Astrocyte (in vitro differentiated cells and primary cell): ENCODE measurements at regions not wholly inside any gene's neighbourhood (a gene's known extent, or its start where the extent isn't known, plus 50 kb on each side); places are given as distances from the start of the nearest gene placed in this dataset.

Source experiments
- DNase-seq: peaks from one replicate; pipeline ENCODE4 v3.0.0-alpha.2; 2010; ENCODE audit warnings: low read depth
- FAIRE-seq: peaks from 2 replicates; lab custom pipeline; 2011; peaks lifted over from hg19 to GRCh38; lab: Jason Lieb, UNC
- H2AFZ ChIP-seq: 2 replicates; pipeline ENCODE4 v1.6.0; 2012; ENCODE audit warnings: low read depth, low read length, inconsistent platforms
- H3K27ac ChIP-seq: 2 replicates; pipeline ENCODE4 v1.5.1; 2011; ENCODE audit warnings: low read depth, low read length, inconsistent platforms
- H3K27me3 ChIP-seq: 2 replicates; pipeline ENCODE4 v1.6.0; 2011; ENCODE audit warnings: low read length, inconsistent platforms; ENCODE audit not compliant: insufficient read depth
- H3K36me3 ChIP-seq: 2 replicates; pipeline ENCODE4 v1.5.1; 2011; ENCODE audit warnings: low read length, inconsistent platforms; ENCODE audit not compliant: insufficient read depth
- H3K4me1 ChIP-seq: 2 replicates; pipeline ENCODE4 v1.5.1; 2011; ENCODE audit warnings: low read length, inconsistent platforms; ENCODE audit not compliant: insufficient read depth
- H3K4me2 ChIP-seq: 2 replicates; pipeline ENCODE4 v1.6.0; 2012; ENCODE audit warnings: low read length, inconsistent platforms
- H3K4me3 ChIP-seq: 2 replicates; pipeline ENCODE4 v1.5.1; 2011; ENCODE audit warnings: low read depth, mild to moderate bottlenecking, low read length, inconsistent platforms; ENCODE audit not compliant: insufficient read depth
- H3K79me2 ChIP-seq: 2 replicates; pipeline ENCODE4 v1.6.0; 2012; ENCODE audit warnings: mild to moderate bottlenecking, low read length, inconsistent platforms; ENCODE audit not compliant: insufficient read depth
- H3K9ac ChIP-seq: 2 replicates; pipeline ENCODE4 v1.6.0; 2012; ENCODE audit warnings: mild to moderate bottlenecking, low read length, inconsistent platforms
- H3K9me3 ChIP-seq: 2 replicates; pipeline ENCODE4 v1.5.1; 2012; ENCODE audit warnings: low read depth, mild to moderate bottlenecking, low read length, inconsistent platforms; ENCODE audit not compliant: insufficient read depth
- H4K20me1 ChIP-seq: 2 replicates; pipeline ENCODE4 v1.6.0; 2012; ENCODE audit warnings: low read length, inconsistent platforms; ENCODE audit not compliant: insufficient read depth
- H3K27ac Mint-ChIP-seq: one replicate; pipeline ENCODE4 v1.8.0; 2021; ENCODE audit warnings: mild to moderate bottlenecking, mixed read lengths; ENCODE audit not compliant: unreplicated experiment
- H3K27me3 Mint-ChIP-seq: one replicate; pipeline ENCODE4 v1.8.0; 2021; ENCODE audit warnings: low read depth, mixed read lengths; ENCODE audit not compliant: unreplicated experiment
- H3K36me3 Mint-ChIP-seq: one replicate; pipeline ENCODE4 v1.8.0; 2021; ENCODE audit warnings: low read depth, mixed read lengths; ENCODE audit not compliant: unreplicated experiment
- H3K4me1 Mint-ChIP-seq: one replicate; pipeline ENCODE4 v1.8.0; 2021; ENCODE audit warnings: low read depth, mixed read lengths; ENCODE audit not compliant: unreplicated experiment
- H3K4me3 Mint-ChIP-seq: one replicate; pipeline ENCODE4 v1.8.0; 2021; ENCODE audit warnings: mild to moderate bottlenecking, moderate library complexity, mixed read lengths; ENCODE audit not compliant: unreplicated experiment
- H3K9me3 Mint-ChIP-seq: one replicate; pipeline ENCODE4 v1.8.0; 2021; ENCODE audit warnings: mild to moderate bottlenecking, mixed read lengths; ENCODE audit not compliant: unreplicated experiment
- CTCF ChIP-seq: IDR thresholded peaks from 2 replicates; pipeline ENCODE4 v1.5.1; 2011; ENCODE audit warnings: low read depth, mild to moderate bottlenecking, inconsistent platforms, low read length, moderate library complexity; ENCODE audit not compliant: insufficient read depth
- EZH2 ChIP-seq: IDR thresholded peaks from 2 replicates; pipeline ENCODE4 v1.6.1; 2012; ENCODE audit warnings: mild to moderate bottlenecking, low read length, inconsistent platforms; ENCODE audit not compliant: insufficient read depth

- no peak overlapping the region for H3K4me3 ChIP-seq
- H4K20me1 ChIP-seq = no peaks in the 10 kb centered on the region
- Mint-ChIP-seq H3K27me3 (no peaks in the 10 kb centered on the region), H3K36me3 (no peaks in the 10 kb centered on the region), H3K4me1 (no peaks in the 10 kb centered on the region), H3K9me3 (peaks cover 2% of the 10 kb centered on the region), H3K4me3 (no peak overlapping the region), H3K27ac (no peak overlapping the region)
- TF ChIP-seq EZH2 = no peak
- TF ChIP-seq CTCF = no peak
- H3K4me2 ChIP-seq = no peak overlapping the region
- H3K9me3 ChIP-seq = no peaks in the 10 kb centered on the region
- no peak overlapping the region for H3K27ac ChIP-seq
- FAIRE-seq (no peak), DNase-seq (no peak)
- H3K36me3 ChIP-seq = no peaks in the 10 kb centered on the region
- H2AFZ ChIP-seq = no peak overlapping the region
- H3K27me3 ChIP-seq = no peaks in the 10 kb centered on the region
- H3K79me2 ChIP-seq = no peaks in the 10 kb centered on the region
- H3K9ac ChIP-seq = no peak overlapping the region
- no peaks in the 10 kb centered on the region for H3K4me1 ChIP-seq
Observed at GRCh38 chr14:84446250-84446649, 1083.7 kb upstream of the FLRT2 start.

GRCh38 chr14:84453307-84453950, 1076.5 kb upstream of the FLRT2 start:
- Histone ChIP-seq H3K27me3 (no peaks in the 10 kb centered on the region), H3K4me3 (no peak overlapping the region), H3K4me2 (no peak overlapping the region), H3K36me3 (no peaks in the 10 kb centered on the region), H4K20me1 (no peaks in the 10 kb centered on the region), H3K27ac (no peak overlapping the region), H3K9me3 (no peaks in the 10 kb centered on the region), H3K79me2 (no peaks in the 10 kb centered on the region), H3K4me1 (no peaks in the 10 kb centered on the region), H2AFZ (no peak overlapping the region), H3K9ac (no peak overlapping the region)
- H3K4me3 Mint-ChIP-seq = no peak overlapping the region
- H3K27me3 Mint-ChIP-seq = no peaks in the 10 kb centered on the region
- no peaks in the 10 kb centered on the region for H3K9me3 Mint-ChIP-seq
- peak; percentile 23 for DNase-seq
- no peak for FAIRE-seq
- peaks cover 3% of the 10 kb centered on the region for H3K4me1 Mint-ChIP-seq
- TF ChIP-seq CTCF (no peak), EZH2 (no peak)
- H3K27ac Mint-ChIP-seq = no peak overlapping the region
- H3K36me3 Mint-ChIP-seq = no peaks in the 10 kb centered on the region

- Histone ChIP-seq H3K27ac (no peak overlapping the region), H3K4me1 (no peaks in the 10 kb centered on the region), H3K36me3 (no peaks in the 10 kb centered on the region), H3K4me2 (no peak overlapping the region), H3K27me3 (no peaks in the 10 kb centered on the region), H3K4me3 (no peak overlapping the region), H2AFZ (no peak overlapping the region), H3K9ac (no peak overlapping the region), H3K9me3 (no peaks in the 10 kb centered on the region), H3K79me2 (no peaks in the 10 kb centered on the region), H4K20me1 (no peaks in the 10 kb centered on the region)
- no peak overlapping the region for H3K4me3 Mint-ChIP-seq
- H3K4me1 Mint-ChIP-seq = peaks cover 3% of the 10 kb centered on the region
- H3K27me3 Mint-ChIP-seq = no peaks in the 10 kb centered on the region
- DNase-seq = no peak
- H3K9me3 Mint-ChIP-seq = no peaks in the 10 kb centered on the region
- no peaks in the 10 kb centered on the region for H3K36me3 Mint-ChIP-seq
- no peak overlapping the region for H3K27ac Mint-ChIP-seq
- no peak for FAIRE-seq
- TF ChIP-seq CTCF = no peak
- TF ChIP-seq EZH2 = no peak
Observed at GRCh38 chr14:84454114-84454513, 1075.8 kb upstream of the FLRT2 start.
